ENCODE measurements at regions not wholly inside any gene's neighbourhood (a gene's known extent, or its start where the extent isn't known, plus 50 kb on each side); places are given as distances from the start of the nearest gene placed in this dataset.

- TF ChIP-seq POLR2A (IDR thresholded peaks at IDR 0.05; ENCODE audit: extremely low read depth, insufficient read length) (no peak), CTCF (IDR thresholded peaks at IDR 0.05; ENCODE audit: low read depth, low read length) (peak; percentile 43)
Measured at GRCh38 chr6:2482773-2483172, 237.4 kb upstream of the GMDS start.

All from NB4 (cell line).